Neural cell (in vitro differentiated cells): ENCODE measurements at regions not wholly inside any gene's neighbourhood (a gene's known extent, or its start where the extent isn't known, plus 50 kb on each side); places are given as distances from the start of the nearest gene placed in this dataset.

Source experiments
- H2AFZ ChIP-seq: fragments of 200-600, 300-800 bp; sonication (generic), shearing (Covaris generic); 2 replicates; pipeline ENCODE4 v1.6.0; 2014; ENCODE audit warnings: low read depth, mild to moderate bottlenecking, antibody characterized with exemption, low read length, moderate library complexity
- H3F3A ChIP-seq: fragments of 200-600 bp; shearing (Covaris generic); 2 replicates; pipeline ENCODE4 v1.6.1; 2016; ENCODE audit warnings: mild to moderate bottlenecking, moderate library complexity, mixed read lengths, antibody characterized with exemption, low read length; ENCODE audit not compliant: insufficient read depth, poor library complexity, severe bottlenecking
- H3K27ac ChIP-seq: fragments of 200-600, 300-800 bp; sonication (generic), shearing (Covaris generic); 2 replicates; pipeline ENCODE4 v1.5.1; 2014; ENCODE audit warnings: mild to moderate bottlenecking, low read length, moderate library complexity
- H3K27me3 ChIP-seq: fragments of 300-800, 200-600 bp; sonication (generic), shearing (Covaris generic); 2 replicates; pipeline ENCODE4 v1.6.0; 2014; ENCODE audit warnings: mild to moderate bottlenecking, low read depth, low read length, moderate library complexity; ENCODE audit not compliant: insufficient read depth
- H3K36me3 ChIP-seq: fragments of 300-800, 200-600 bp; sonication (generic), shearing (Covaris generic); 2 replicates; pipeline ENCODE4 v1.5.1; 2014; ENCODE audit warnings: mild to moderate bottlenecking, antibody characterized with exemption, low read length, moderate library complexity; ENCODE audit not compliant: insufficient read depth
- H3K4me2 ChIP-seq: fragments of 300-800, 200-600 bp; sonication (generic), shearing (Covaris generic); 2 replicates; pipeline ENCODE4 v1.6.0; 2014; ENCODE audit warnings: mild to moderate bottlenecking, low read length
- H3K4me3 ChIP-seq: fragments of 300-800, 200-600 bp; sonication (generic), shearing (Covaris generic); 2 replicates; pipeline ENCODE4 v1.5.1; 2014; ENCODE audit warnings: mild to moderate bottlenecking, low read length, moderate library complexity
- H3K79me2 ChIP-seq: fragments of 200-600 bp; shearing (Covaris generic); replicated peaks from 2 replicates; pipeline ENCODE4 v1.6.0; 2014; ENCODE audit warnings: mild to moderate bottlenecking, low read length, moderate library complexity; ENCODE audit not compliant: insufficient read depth
- H3K9ac ChIP-seq: fragments of 300-800, 200-600 bp; sonication (generic), shearing (Covaris generic); 2 replicates; pipeline ENCODE4 v1.6.1; 2016; ENCODE audit warnings: mild to moderate bottlenecking, low read length, mixed read lengths
- H3K9me2 ChIP-seq: fragments of 200-600 bp; shearing (Covaris generic); 2 replicates; pipeline ENCODE4 v1.6.1; 2016; ENCODE audit warnings: mild to moderate bottlenecking, low read length, mixed read lengths; ENCODE audit not compliant: insufficient read depth
- H3K9me3 ChIP-seq: fragments of 200-600, 300-800 bp; sonication (generic), shearing (Covaris generic); 2 replicates; pipeline ENCODE4 v1.6.1; 2016; ENCODE audit warnings: mild to moderate bottlenecking, mixed run types, low read length, moderate library complexity, mixed read lengths
- H4K20me1 ChIP-seq: fragments of 200-600 bp; shearing (Covaris generic); 2 replicates; pipeline ENCODE4 v1.6.1; 2016; ENCODE audit warnings: mild to moderate bottlenecking, mixed run types; ENCODE audit not compliant: insufficient read depth
- EP300 ChIP-seq: fragments of 450-650 bp; conservative IDR thresholded peaks from 2 replicates; pipeline ENCODE4 v1.6.1; 2014; ENCODE audit warnings: antibody characterized with exemption, mild to moderate bottlenecking, moderate library complexity; ENCODE audit not compliant: poor library complexity, severe bottlenecking
- EZH2 ChIP-seq: fragments of 200-600, 300-800 bp; shearing (Covaris generic), sonication (generic); IDR thresholded peaks from 2 replicates; pipeline ENCODE4 v1.6.1; 2014; ENCODE audit warnings: antibody characterized with exemption, low read length, borderline replicate concordance, mild to moderate bottlenecking; ENCODE audit not compliant: insufficient read depth, poor library complexity, severe bottlenecking
- MXI1 ChIP-seq: fragments of 450-650 bp; conservative IDR thresholded peaks from 2 replicates; pipeline ENCODE4 v1.6.1; 2014; ENCODE audit warnings: antibody characterized with exemption, mild to moderate bottlenecking; ENCODE audit not compliant: poor library complexity, severe bottlenecking
- POLR2AphosphoS5 ChIP-seq: IDR thresholded peaks from 2 replicates; pipeline ENCODE4 v1.6.1; 2012
- RAD21 ChIP-seq: fragments of 450-650 bp; conservative IDR thresholded peaks from 2 replicates; pipeline ENCODE4 v1.6.1; 2014; ENCODE audit warnings: antibody characterized with exemption, mild to moderate bottlenecking, moderate library complexity
- SMC3 ChIP-seq: fragments of 450-650 bp; conservative IDR thresholded peaks from 2 replicates; pipeline ENCODE4 v1.6.1; 2014; ENCODE audit warnings: antibody characterized with exemption, mild to moderate bottlenecking, moderate library complexity; ENCODE audit not compliant: poor library complexity
- TAF1 ChIP-seq: IDR thresholded peaks from 2 replicates; pipeline ENCODE4 v1.6.1; 2012; ENCODE audit warnings: low read depth
- TF ChIP-seq, protein P1 (sequence below): IDR thresholded peaks from 2 replicates; pipeline ENCODE4 v1.6.1; 2012; ENCODE audit warnings: borderline replicate concordance
- TF ChIP-seq, protein P2 (sequence below): fragments of 450-650 bp; IDR thresholded peaks from 2 replicates; pipeline ENCODE4 v1.5.1; 2014; ENCODE audit warnings: antibody characterized with exemption, mild to moderate bottlenecking, moderate library complexity; ENCODE audit not compliant: poor library complexity, severe bottlenecking

- Histone ChIP-seq H3F3A (no peaks in the 10 kb centered on the region), H3K9ac (no peak overlapping the region), H3K27ac (no peak overlapping the region), H3K36me3 (no peaks in the 10 kb centered on the region), H3K27me3 (no peaks in the 10 kb centered on the region), H4K20me1 (no peaks in the 10 kb centered on the region), H3K79me2 (no peaks in the 10 kb centered on the region), H3K9me2 (no peaks in the 10 kb centered on the region), H2AFZ (no peak overlapping the region), H3K4me2 (no peak overlapping the region), H3K4me3 (no peak overlapping the region), H3K9me3 (no peaks in the 10 kb centered on the region)
- TF ChIP-seq EP300 (no peak), SMC3 (no peak), TAF1 (no peak), RAD21 (no peak), EZH2 (no peak), POLR2AphosphoS5 (no peak), MXI1 (no peak)
- TF ChIP-seq, protein P1, sequence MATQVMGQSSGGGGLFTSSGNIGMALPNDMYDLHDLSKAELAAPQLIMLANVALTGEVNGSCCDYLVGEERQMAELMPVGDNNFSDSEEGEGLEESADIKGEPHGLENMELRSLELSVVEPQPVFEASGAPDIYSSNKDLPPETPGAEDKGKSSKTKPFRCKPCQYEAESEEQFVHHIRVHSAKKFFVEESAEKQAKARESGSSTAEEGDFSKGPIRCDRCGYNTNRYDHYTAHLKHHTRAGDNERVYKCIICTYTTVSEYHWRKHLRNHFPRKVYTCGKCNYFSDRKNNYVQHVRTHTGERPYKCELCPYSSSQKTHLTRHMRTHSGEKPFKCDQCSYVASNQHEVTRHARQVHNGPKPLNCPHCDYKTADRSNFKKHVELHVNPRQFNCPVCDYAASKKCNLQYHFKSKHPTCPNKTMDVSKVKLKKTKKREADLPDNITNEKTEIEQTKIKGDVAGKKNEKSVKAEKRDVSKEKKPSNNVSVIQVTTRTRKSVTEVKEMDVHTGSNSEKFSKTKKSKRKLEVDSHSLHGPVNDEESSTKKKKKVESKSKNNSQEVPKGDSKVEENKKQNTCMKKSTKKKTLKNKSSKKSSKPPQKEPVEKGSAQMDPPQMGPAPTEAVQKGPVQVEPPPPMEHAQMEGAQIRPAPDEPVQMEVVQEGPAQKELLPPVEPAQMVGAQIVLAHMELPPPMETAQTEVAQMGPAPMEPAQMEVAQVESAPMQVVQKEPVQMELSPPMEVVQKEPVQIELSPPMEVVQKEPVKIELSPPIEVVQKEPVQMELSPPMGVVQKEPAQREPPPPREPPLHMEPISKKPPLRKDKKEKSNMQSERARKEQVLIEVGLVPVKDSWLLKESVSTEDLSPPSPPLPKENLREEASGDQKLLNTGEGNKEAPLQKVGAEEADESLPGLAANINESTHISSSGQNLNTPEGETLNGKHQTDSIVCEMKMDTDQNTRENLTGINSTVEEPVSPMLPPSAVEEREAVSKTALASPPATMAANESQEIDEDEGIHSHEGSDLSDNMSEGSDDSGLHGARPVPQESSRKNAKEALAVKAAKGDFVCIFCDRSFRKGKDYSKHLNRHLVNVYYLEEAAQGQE = no peak
Measured at GRCh38 chr12:107144441-107144840, 51.1 kb upstream of the CRY1 start.

- Histone ChIP-seq H2AFZ (no peak overlapping the region), H3K9me3 (no peaks in the 10 kb centered on the region), H3K4me2 (no peak overlapping the region), H3K79me2 (no peaks in the 10 kb centered on the region), H3K4me3 (no peak overlapping the region), H3K9ac (no peak overlapping the region), H3K27ac (no peak overlapping the region), H3K9me2 (no peaks in the 10 kb centered on the region), H3F3A (no peaks in the 10 kb centered on the region), H3K36me3 (no peaks in the 10 kb centered on the region), H3K27me3 (no peaks in the 10 kb centered on the region), H4K20me1 (no peaks in the 10 kb centered on the region)
- TF ChIP-seq, protein P2, sequence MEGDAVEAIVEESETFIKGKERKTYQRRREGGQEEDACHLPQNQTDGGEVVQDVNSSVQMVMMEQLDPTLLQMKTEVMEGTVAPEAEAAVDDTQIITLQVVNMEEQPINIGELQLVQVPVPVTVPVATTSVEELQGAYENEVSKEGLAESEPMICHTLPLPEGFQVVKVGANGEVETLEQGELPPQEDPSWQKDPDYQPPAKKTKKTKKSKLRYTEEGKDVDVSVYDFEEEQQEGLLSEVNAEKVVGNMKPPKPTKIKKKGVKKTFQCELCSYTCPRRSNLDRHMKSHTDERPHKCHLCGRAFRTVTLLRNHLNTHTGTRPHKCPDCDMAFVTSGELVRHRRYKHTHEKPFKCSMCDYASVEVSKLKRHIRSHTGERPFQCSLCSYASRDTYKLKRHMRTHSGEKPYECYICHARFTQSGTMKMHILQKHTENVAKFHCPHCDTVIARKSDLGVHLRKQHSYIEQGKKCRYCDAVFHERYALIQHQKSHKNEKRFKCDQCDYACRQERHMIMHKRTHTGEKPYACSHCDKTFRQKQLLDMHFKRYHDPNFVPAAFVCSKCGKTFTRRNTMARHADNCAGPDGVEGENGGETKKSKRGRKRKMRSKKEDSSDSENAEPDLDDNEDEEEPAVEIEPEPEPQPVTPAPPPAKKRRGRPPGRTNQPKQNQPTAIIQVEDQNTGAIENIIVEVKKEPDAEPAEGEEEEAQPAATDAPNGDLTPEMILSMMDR = no peak
- TF ChIP-seq SMC3 (no peak), TAF1 (no peak), EP300 (no peak), EZH2 (no peak), MXI1 (no peak), RAD21 (no peak)
Measured at GRCh38 chr12:107144990-107145389, 51.6 kb upstream of the CRY1 start.
